GM12878 (cell line): ENCODE measurements at regions not wholly inside any gene's neighbourhood (a gene's known extent, or its start where the extent isn't known, plus 50 kb on each side); places are given as distances from the start of the nearest gene placed in this dataset.
A peak's percentile ranks its signal among the peaks of the same experiment; 100 is the strongest.

Experiments
- ZNF592 ChIP-seq: fragments of 450-650 bp; IDR thresholded peaks from 2 replicates; pipeline ENCODE4 v1.6.1; 2017; ENCODE audit warnings: mild to moderate bottlenecking, moderate library complexity
- TF ChIP-seq, protein P1 (sequence below): fragments of 450-650 bp; IDR thresholded peaks from 2 replicates; pipeline ENCODE4 v1.6.1; 2017; ENCODE audit warnings: mild to moderate bottlenecking, moderate library complexity

- TF ChIP-seq, protein P1, sequence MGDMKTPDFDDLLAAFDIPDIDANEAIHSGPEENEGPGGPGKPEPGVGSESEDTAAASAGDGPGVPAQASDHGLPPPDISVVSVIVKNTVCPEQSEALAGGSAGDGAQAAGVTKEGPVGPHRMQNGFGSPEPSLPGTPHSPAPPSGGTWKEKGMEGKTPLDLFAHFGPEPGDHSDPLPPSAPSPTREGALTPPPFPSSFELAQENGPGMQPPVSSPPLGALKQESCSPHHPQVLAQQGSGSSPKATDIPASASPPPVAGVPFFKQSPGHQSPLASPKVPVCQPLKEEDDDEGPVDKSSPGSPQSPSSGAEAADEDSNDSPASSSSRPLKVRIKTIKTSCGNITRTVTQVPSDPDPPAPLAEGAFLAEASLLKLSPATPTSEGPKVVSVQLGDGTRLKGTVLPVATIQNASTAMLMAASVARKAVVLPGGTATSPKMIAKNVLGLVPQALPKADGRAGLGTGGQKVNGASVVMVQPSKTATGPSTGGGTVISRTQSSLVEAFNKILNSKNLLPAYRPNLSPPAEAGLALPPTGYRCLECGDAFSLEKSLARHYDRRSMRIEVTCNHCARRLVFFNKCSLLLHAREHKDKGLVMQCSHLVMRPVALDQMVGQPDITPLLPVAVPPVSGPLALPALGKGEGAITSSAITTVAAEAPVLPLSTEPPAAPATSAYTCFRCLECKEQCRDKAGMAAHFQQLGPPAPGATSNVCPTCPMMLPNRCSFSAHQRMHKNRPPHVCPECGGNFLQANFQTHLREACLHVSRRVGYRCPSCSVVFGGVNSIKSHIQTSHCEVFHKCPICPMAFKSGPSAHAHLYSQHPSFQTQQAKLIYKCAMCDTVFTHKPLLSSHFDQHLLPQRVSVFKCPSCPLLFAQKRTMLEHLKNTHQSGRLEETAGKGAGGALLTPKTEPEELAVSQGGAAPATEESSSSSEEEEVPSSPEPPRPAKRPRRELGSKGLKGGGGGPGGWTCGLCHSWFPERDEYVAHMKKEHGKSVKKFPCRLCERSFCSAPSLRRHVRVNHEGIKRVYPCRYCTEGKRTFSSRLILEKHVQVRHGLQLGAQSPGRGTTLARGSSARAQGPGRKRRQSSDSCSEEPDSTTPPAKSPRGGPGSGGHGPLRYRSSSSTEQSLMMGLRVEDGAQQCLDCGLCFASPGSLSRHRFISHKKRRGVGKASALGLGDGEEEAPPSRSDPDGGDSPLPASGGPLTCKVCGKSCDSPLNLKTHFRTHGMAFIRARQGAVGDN: peak; percentile 77; the same call in 1 of the 2 replicates
- TF ChIP-seq ZNF592: peak; percentile 88; the same call in 1 of the 2 replicates
Measured at GRCh38 chr1:181173761-181174447, 85.4 kb downstream of the IER5 start (continued).
